ENCODE measurements at regions not wholly inside any gene's neighbourhood (a gene's known extent, or its start where the extent isn't known, plus 50 kb on each side); places are given as distances from the start of the nearest gene placed in this dataset.
A peak's percentile ranks its signal among the peaks of the same experiment; 100 is the strongest.

- no peak overlapping the region for H3K4me3 ChIP-seq (ENCODE audit: low read length)
- no peaks in the 10 kb centered on the region for H3K4me1 ChIP-seq (ENCODE audit: control insufficient read depth, insufficient read depth, low read length)
- no peaks in the 10 kb centered on the region for H3K27me3 ChIP-seq (ENCODE audit: control insufficient read depth, insufficient read depth, low read length)
- Mint-ChIP-seq H3K4me3 (no peak overlapping the region), H3K36me3 (no peaks in the 10 kb centered on the region), H3K27ac (no peak overlapping the region), H3K27me3 (ENCODE audit: low read depth in 2 of 2) (no peaks in the 10 kb centered on the region), H3K4me1 (no peaks in the 10 kb centered on the region), H3K9me3 (no peaks in the 10 kb centered on the region)
- intact Hi-C loops (cut with micrococcal nuclease): no loop called here
- H3K27ac ChIP-seq (ENCODE audit: low read length): no peak overlapping the region
- 75% methylated on average over 3 of the region's 3 CpGs for WGBS (ENCODE audit: insufficient coverage)
- ATAC-seq (peak in 1 of 3 donors; percentile 25), DNase-seq (no peak)
- no peaks in the 10 kb centered on the region for H3K9me3 ChIP-seq (ENCODE audit: control insufficient read depth, insufficient read depth, low read length)
- no peaks in the 10 kb centered on the region for H3K36me3 ChIP-seq (ENCODE audit: control insufficient read depth, insufficient read depth, low read length)
- TF ChIP-seq CTCF (IDR thresholded peaks at IDR 0.05): no peak
Observed at GRCh38 chr11:112366777-112367176, 106.1 kb upstream of the PLET1 start.

- no peaks in the 10 kb centered on the region for H3K9me3 Mint-ChIP-seq
- Histone ChIP-seq H3K4me3 (ENCODE audit: low read length) (no peak overlapping the region), H3K36me3 (ENCODE audit: control insufficient read depth, insufficient read depth, low read length) (no peaks in the 10 kb centered on the region), H3K9me3 (ENCODE audit: control insufficient read depth, insufficient read depth, low read length) (no peaks in the 10 kb centered on the region), H3K4me1 (ENCODE audit: control insufficient read depth, insufficient read depth, low read length) (no peaks in the 10 kb centered on the region), H3K27ac (ENCODE audit: low read length) (no peak overlapping the region), H3K27me3 (ENCODE audit: control insufficient read depth, insufficient read depth, low read length) (no peaks in the 10 kb centered on the region)
- no peak for TF ChIP-seq CTCF (IDR thresholded peaks at IDR 0.05)
- intact Hi-C loops (cut with micrococcal nuclease): no loop called here
- DNase-seq: no peak
- H3K4me1 Mint-ChIP-seq: no peaks in the 10 kb centered on the region
- no peaks in the 10 kb centered on the region for H3K27me3 Mint-ChIP-seq (ENCODE audit: low read depth in 2 of 2)
- no peak for ATAC-seq
- no peak overlapping the region for H3K27ac Mint-ChIP-seq
- WGBS (ENCODE audit: insufficient coverage): 89% methylated on average over 3 of the region's 3 CpGs
- no peak overlapping the region for H3K4me3 Mint-ChIP-seq
- no peaks in the 10 kb centered on the region for H3K36me3 Mint-ChIP-seq
Observed at GRCh38 chr11:112367461-112367860, 106.8 kb upstream of the PLET1 start.

- Mint-ChIP-seq H3K27me3 (ENCODE audit: low read depth in 2 of 2) (no peaks in the 10 kb centered on the region), H3K4me3 (no peak overlapping the region), H3K9me3 (no peaks in the 10 kb centered on the region), H3K4me1 (no peaks in the 10 kb centered on the region), H3K36me3 (no peaks in the 10 kb centered on the region), H3K27ac (no peak overlapping the region)
- intact Hi-C loops (cut with micrococcal nuclease): no loop called here
- TF ChIP-seq CTCF (IDR thresholded peaks at IDR 0.05): no peak
- no peak overlapping the region for H3K27ac ChIP-seq (ENCODE audit: low read length)
- DNase-seq (no peak), ATAC-seq (no peak)
- no peaks in the 10 kb centered on the region for H3K27me3 ChIP-seq (ENCODE audit: control insufficient read depth, insufficient read depth, low read length)
- no peaks in the 10 kb centered on the region for H3K4me1 ChIP-seq (ENCODE audit: control insufficient read depth, insufficient read depth, low read length)
- no peak overlapping the region for H3K4me3 ChIP-seq (ENCODE audit: low read length)
- no peaks in the 10 kb centered on the region for H3K36me3 ChIP-seq (ENCODE audit: control insufficient read depth, insufficient read depth, low read length)
- WGBS (ENCODE audit: insufficient coverage): 97% methylated on average over 5 of the region's 5 CpGs
- H3K9me3 ChIP-seq (ENCODE audit: control insufficient read depth, insufficient read depth, low read length): no peaks in the 10 kb centered on the region
Observed at GRCh38 chr11:112367895-112368294, 107.2 kb upstream of the PLET1 start.

GRCh38 chr11:112368381-112368780 lies 107.7 kb upstream of the PLET1 start:
- H3K9me3 ChIP-seq (ENCODE audit: control insufficient read depth, insufficient read depth, low read length): no peaks in the 10 kb centered on the region
- TF ChIP-seq CTCF (IDR thresholded peaks at IDR 0.05): no peak
- H3K27me3 ChIP-seq (ENCODE audit: control insufficient read depth, insufficient read depth, low read length): no peaks in the 10 kb centered on the region
- H3K4me3 ChIP-seq (ENCODE audit: low read length): no peak overlapping the region
- Mint-ChIP-seq H3K27me3 (ENCODE audit: low read depth in 2 of 2) (no peaks in the 10 kb centered on the region), H3K9me3 (no peaks in the 10 kb centered on the region), H3K4me1 (no peaks in the 10 kb centered on the region), H3K36me3 (no peaks in the 10 kb centered on the region), H3K4me3 (no peak overlapping the region), H3K27ac (no peak overlapping the region)
- DNase-seq: no peak
- H3K36me3 ChIP-seq (ENCODE audit: control insufficient read depth, insufficient read depth, low read length): no peaks in the 10 kb centered on the region
- WGBS (ENCODE audit: insufficient coverage): 93% methylated on average over 1 of the region's 1 CpG
- ATAC-seq: no peak
- intact Hi-C loops (cut with micrococcal nuclease): no loop called here
- H3K4me1 ChIP-seq (ENCODE audit: control insufficient read depth, insufficient read depth, low read length): no peaks in the 10 kb centered on the region
- no peak overlapping the region for H3K27ac ChIP-seq (ENCODE audit: low read length)

Measured in natural killer cell (primary cell).